Mesothelial cell of epicardium (in vitro differentiated cells): ENCODE measurements at regions not wholly inside any gene's neighbourhood (a gene's known extent, or its start where the extent isn't known, plus 50 kb on each side); places are given as distances from the start of the nearest gene placed in this dataset.
"Not testable (repeated sequence)": the region's sequence is repeated elsewhere in the genome, so short reads cannot be mapped to it uniquely, and the experiment has no call there.

ENCODE experiments used
- DNase-seq, 2 experiments: peaks; one replicate each; pipeline ENCODE4 v3.0.0; 2021; ENCODE audit warnings: low spot score in 2 of 2; ENCODE audit not compliant: unreplicated experiment in 2 of 2
- H3K27ac Mint-ChIP-seq: 2 replicates; pipeline ENCODE4 v1.8.0; 2021; ENCODE audit warnings: mixed read lengths
- H3K27me3 Mint-ChIP-seq: 2 replicates; pipeline ENCODE4 v1.8.0; 2021; ENCODE audit warnings: low read depth, mixed read lengths
- H3K36me3 Mint-ChIP-seq: 2 replicates; pipeline ENCODE4 v1.8.0; 2021; ENCODE audit warnings: mixed read lengths
- H3K4me1 Mint-ChIP-seq: 2 replicates; pipeline ENCODE4 v1.8.0; 2021; ENCODE audit warnings: mixed read lengths
- H3K4me3 Mint-ChIP-seq: 2 replicates; pipeline ENCODE4 v1.8.0; 2021; ENCODE audit warnings: mild to moderate bottlenecking, moderate library complexity, mixed read lengths
- H3K9me3 Mint-ChIP-seq: 2 replicates; pipeline ENCODE4 v1.8.0; 2021; ENCODE audit warnings: mixed read lengths
- TF ChIP-seq, protein P1 (sequence below): fragments of 200-600 bp; sonication (generic); IDR thresholded peaks from one replicate; pipeline ENCODE4 v1.5.0; 2021; ENCODE audit warnings: antibody characterized with exemption; ENCODE audit not compliant: unreplicated experiment

DNA sequence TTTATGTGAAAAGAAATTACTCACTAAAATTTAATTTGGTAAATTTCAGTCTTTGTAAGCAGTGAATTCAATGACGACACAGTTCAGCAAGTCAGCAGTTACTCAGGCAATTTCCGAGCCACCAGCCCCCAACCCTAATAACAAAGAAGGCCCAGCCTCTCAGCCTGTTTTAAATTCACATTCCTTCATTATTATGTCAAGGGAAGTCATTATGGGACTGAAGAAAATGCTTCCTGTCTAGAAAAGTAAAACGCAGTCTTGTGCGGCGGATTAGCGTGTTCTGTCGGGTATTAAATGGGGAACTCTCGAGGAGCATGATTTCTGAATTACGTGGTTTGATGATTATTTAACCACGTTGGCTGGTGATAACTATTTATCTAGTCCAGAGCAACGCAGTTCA lies 177.6 kb downstream of the AIPL1 start:
- Mint-ChIP-seq H3K27me3 (peaks cover 37% of the 10 kb centered on the region), H3K4me1 (peaks cover 6% of the 10 kb centered on the region), H3K27ac (peak overlapping the region; percentile 75), H3K4me3 (no peak overlapping the region), H3K9me3 (no peaks in the 10 kb centered on the region), H3K36me3 (no peaks in the 10 kb centered on the region)
- TF ChIP-seq, protein P1, sequence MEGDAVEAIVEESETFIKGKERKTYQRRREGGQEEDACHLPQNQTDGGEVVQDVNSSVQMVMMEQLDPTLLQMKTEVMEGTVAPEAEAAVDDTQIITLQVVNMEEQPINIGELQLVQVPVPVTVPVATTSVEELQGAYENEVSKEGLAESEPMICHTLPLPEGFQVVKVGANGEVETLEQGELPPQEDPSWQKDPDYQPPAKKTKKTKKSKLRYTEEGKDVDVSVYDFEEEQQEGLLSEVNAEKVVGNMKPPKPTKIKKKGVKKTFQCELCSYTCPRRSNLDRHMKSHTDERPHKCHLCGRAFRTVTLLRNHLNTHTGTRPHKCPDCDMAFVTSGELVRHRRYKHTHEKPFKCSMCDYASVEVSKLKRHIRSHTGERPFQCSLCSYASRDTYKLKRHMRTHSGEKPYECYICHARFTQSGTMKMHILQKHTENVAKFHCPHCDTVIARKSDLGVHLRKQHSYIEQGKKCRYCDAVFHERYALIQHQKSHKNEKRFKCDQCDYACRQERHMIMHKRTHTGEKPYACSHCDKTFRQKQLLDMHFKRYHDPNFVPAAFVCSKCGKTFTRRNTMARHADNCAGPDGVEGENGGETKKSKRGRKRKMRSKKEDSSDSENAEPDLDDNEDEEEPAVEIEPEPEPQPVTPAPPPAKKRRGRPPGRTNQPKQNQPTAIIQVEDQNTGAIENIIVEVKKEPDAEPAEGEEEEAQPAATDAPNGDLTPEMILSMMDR: no peak
- no peak for DNase-seq

DNA sequence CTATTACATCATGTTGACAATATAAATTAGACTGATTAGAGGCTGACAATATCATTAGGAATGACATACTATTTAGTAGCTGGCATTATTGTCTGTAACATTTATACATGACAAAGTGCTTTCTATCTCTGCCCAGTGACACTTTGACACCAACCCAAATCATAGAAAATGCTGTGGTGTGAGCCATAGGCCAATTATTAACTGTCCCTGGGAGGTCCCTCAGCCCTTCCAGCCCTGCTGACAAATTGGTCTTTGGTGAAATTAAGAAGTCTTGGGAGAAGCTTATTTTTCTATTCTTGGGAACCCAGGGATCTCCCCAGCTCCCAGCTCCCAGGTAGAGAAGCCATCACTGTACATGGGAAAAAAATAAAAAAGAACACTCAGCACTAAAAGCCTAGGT lies 179.6 kb downstream of the AIPL1 start:
- Mint-ChIP-seq H3K27ac (no peak overlapping the region), H3K4me1 (peaks cover 6% of the 10 kb centered on the region), H3K36me3 (no peaks in the 10 kb centered on the region), H3K9me3 (no peaks in the 10 kb centered on the region), H3K27me3 (peaks cover 23% of the 10 kb centered on the region), H3K4me3 (no peak overlapping the region)
- no peak for DNase-seq
- TF ChIP-seq, protein P1: no peak

DNA sequence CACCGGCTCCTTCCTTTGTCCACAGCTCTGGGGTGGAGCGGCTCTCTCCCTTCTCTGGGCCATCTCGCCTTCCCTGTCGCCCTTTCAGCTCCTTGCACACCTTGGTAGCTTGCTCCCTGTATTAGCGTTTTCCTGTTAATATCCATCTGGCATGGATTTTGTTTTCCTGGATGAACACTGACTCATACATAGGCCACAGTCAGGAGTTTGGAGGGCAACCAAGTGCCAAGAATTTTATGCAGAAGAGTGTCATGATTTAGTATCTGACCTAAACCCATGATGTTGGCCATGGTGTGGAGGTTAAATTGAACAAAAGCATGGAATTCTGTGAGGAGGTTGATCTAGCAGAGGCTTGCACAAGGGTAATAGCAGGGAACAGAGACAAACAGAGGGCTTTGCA lies 180.9 kb downstream of the AIPL1 start:
- H3K36me3 Mint-ChIP-seq: no peaks in the 10 kb centered on the region
- no peak for DNase-seq

DNA sequence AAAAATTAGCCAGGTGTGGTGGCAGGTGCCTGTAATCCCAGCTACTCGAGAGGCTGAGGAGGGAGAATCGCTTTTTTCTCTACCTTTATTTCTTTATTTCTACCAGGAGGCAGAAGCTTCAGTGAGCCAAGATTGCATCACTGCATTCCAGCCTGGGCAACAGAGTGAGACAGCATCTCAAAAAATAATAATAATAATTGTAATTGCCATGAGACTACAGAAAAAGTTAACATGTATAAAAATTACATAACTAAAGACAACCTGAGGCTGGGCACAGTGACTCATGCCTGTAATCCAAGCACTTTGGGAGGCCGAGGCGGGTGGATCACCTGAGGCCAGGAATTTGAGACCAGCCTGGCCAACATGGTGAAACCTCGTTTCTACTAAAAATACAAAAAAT lies 181.5 kb downstream of the WSCD1 start:
- not testable (repeated sequence) for H3K36me3 Mint-ChIP-seq, H3K27ac Mint-ChIP-seq, H3K9me3 Mint-ChIP-seq

More for the DNA sequence above, 180.9 kb downstream of the AIPL1 start:
- peaks cover 6% of the 10 kb centered on the region for H3K4me1 Mint-ChIP-seq
- H3K27ac Mint-ChIP-seq: no peak overlapping the region
- no peak overlapping the region for H3K4me3 Mint-ChIP-seq
- H3K9me3 Mint-ChIP-seq: no peaks in the 10 kb centered on the region
- H3K27me3 Mint-ChIP-seq: peaks cover 19% of the 10 kb centered on the region
- TF ChIP-seq, protein P1: no peak

DNA sequence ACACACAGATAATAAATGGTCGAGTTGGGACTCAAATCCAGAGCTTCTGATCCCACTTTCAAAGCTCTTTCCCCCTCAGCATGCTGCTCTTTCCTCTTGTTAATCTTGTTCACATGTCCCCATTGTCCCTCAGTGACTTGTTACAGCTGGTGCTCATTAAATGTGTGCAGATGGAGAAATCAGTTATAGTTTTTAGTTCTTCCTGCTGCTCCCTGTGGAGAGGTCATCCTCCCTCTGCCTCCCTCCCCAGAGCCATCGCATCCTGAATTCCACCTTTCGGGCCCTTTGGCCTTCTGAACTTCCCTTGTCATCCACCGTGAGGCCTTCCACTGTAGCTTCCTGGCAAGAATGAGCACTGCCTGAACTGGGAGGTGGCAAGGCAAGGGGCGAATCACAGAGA lies 179.6 kb downstream of the WSCD1 start:
- H3K4me3 Mint-ChIP-seq: no peak overlapping the region
- H3K27ac Mint-ChIP-seq: no peak overlapping the region
- no peaks in the 10 kb centered on the region for H3K36me3 Mint-ChIP-seq
- peaks cover 20% of the 10 kb centered on the region for H3K27me3 Mint-ChIP-seq
- DNase-seq: no peak
- no peaks in the 10 kb centered on the region for H3K9me3 Mint-ChIP-seq
- no peaks in the 10 kb centered on the region for H3K4me1 Mint-ChIP-seq
- TF ChIP-seq, protein P1: no peak

More for the DNA sequence above, 181.5 kb downstream of the WSCD1 start:
- not testable (repeated sequence) for H3K4me3 Mint-ChIP-seq, DNase-seq, H3K4me1 Mint-ChIP-seq
- peaks cover 14% of the 10 kb centered on the region for H3K27me3 Mint-ChIP-seq

DNA sequence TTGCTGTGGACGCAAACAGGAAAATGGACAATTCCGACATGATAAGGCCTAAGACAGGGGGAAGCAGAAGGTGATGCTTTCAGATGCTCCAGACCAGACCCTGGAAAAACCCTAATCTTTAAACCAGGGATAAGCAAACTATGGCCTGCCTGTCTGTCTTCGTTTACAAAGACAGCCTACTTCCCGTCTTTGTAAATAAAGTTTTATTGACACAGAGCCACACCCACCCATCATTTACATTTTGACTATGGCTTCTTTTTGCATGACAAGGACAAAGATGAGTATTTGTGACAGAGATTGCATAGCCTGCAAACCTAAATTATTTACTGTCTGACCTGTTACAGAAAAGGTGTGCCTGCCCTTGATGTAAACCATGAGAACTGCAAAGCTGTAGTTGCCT lies 177.9 kb downstream of the WSCD1 start:
- Mint-ChIP-seq H3K27ac (no peak overlapping the region), H3K36me3 (no peaks in the 10 kb centered on the region), H3K4me3 (no peak overlapping the region), H3K4me1 (no peaks in the 10 kb centered on the region), H3K27me3 (peaks cover 31% of the 10 kb centered on the region), H3K9me3 (no peaks in the 10 kb centered on the region)
- TF ChIP-seq, protein P1: no peak
- no peak for DNase-seq
